ENCODE measurements at regions not wholly inside any gene's neighbourhood (a gene's known extent, or its start where the extent isn't known, plus 50 kb on each side); places are given as distances from the start of the nearest gene placed in this dataset.

DNA sequence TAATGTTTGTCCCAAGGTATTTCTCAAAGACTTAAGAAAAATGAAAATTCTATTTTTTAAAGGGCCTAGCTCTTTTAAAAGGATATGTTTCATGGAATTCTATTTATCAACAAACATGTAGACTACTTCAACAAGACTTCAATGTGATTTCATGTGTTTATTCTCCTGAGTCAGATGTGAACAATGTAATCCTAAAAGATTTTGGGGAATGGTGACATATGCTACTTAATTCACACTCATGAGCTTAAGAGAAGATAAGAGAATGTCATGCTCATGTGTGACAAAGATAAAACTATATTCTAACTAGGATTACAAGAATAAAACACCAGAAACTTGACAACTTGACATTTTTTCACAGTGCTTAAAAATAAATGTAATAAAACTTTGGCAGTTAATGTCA, 127.5 kb downstream of the TES start:
- Histone ChIP-seq H2BK15ac (ENCODE audit: low read depth, low read length) (no peak overlapping the region), H3K79me2 (ENCODE audit: insufficient read depth, low read length) (no peaks in the 10 kb centered on the region), H2AK5ac (ENCODE audit: insufficient read length, low read length) (no peak overlapping the region), H3K18ac (ENCODE audit: insufficient read length, low read depth, low read length) (no peak overlapping the region), H2AFZ (ENCODE audit: low read length) (no peak overlapping the region), H4K8ac (replicated peaks; ENCODE audit: insufficient read length, low read depth, low read length) (no peak overlapping the region), H2BK12ac (ENCODE audit: insufficient read length, low read depth, low read length) (no peak overlapping the region), H3K79me1 (ENCODE audit: insufficient read depth, low read depth, low read length, poor library complexity, severe bottlenecking) (no peaks in the 10 kb centered on the region), H3K23me2 (ENCODE audit: insufficient read length, low read depth, low read length, poor library complexity, severe bottlenecking) (no peaks in the 10 kb centered on the region), H2BK5ac (ENCODE audit: insufficient read length, low read length) (no peak overlapping the region), H3K4me1 (ENCODE audit: insufficient read depth, low read length) (no peaks in the 10 kb centered on the region), H3K27me3 (ENCODE audit: insufficient read depth, low read length) (no peaks in the 10 kb centered on the region), H3K4me2 (ENCODE audit: insufficient read depth, insufficient read length, low read length) (no peak overlapping the region), H3K14ac (ENCODE audit: insufficient read depth, low read length) (no peak overlapping the region), H2BK120ac (ENCODE audit: low read depth, low read length, poor library complexity, severe bottlenecking) (no peak overlapping the region), H3K56ac (ENCODE audit: insufficient read length, low read depth, low read length) (no peak overlapping the region), H3K23ac (ENCODE audit: insufficient read length, low read depth, low read length) (no peak overlapping the region), H4K91ac (ENCODE audit: insufficient read length, low read depth, low read length) (no peak overlapping the region), H4K20me1 (ENCODE audit: control insufficient read depth, insufficient read depth, insufficient read length) (no peaks in the 10 kb centered on the region), H3K9me3 (ENCODE audit: control insufficient read depth, low read depth, low read length) (no peaks in the 10 kb centered on the region), H3K9ac (ENCODE audit: extremely low read depth, insufficient read length, low read length) (no peak overlapping the region), H2BK20ac (ENCODE audit: low read depth, low read length, poor library complexity, severe bottlenecking) (no peak overlapping the region), H3T11ph (ENCODE audit: low read length) (no peak overlapping the region), H4K5ac (ENCODE audit: insufficient read length, low read depth, low read length) (no peak overlapping the region), H3K4ac (ENCODE audit: low read depth, low read length) (no peak overlapping the region), H3K27ac (ENCODE audit: insufficient read length, low read depth, low read length) (no peak overlapping the region)
- H3K9me3 Mint-ChIP-seq, result no peaks in the 10 kb centered on the region
- no peaks in the 10 kb centered on the region for H3K36me3 Mint-ChIP-seq (ENCODE audit: insufficient read depth in 1 of 3, low read depth in 3 of 3)
- TF ChIP-seq, protein P1, sequence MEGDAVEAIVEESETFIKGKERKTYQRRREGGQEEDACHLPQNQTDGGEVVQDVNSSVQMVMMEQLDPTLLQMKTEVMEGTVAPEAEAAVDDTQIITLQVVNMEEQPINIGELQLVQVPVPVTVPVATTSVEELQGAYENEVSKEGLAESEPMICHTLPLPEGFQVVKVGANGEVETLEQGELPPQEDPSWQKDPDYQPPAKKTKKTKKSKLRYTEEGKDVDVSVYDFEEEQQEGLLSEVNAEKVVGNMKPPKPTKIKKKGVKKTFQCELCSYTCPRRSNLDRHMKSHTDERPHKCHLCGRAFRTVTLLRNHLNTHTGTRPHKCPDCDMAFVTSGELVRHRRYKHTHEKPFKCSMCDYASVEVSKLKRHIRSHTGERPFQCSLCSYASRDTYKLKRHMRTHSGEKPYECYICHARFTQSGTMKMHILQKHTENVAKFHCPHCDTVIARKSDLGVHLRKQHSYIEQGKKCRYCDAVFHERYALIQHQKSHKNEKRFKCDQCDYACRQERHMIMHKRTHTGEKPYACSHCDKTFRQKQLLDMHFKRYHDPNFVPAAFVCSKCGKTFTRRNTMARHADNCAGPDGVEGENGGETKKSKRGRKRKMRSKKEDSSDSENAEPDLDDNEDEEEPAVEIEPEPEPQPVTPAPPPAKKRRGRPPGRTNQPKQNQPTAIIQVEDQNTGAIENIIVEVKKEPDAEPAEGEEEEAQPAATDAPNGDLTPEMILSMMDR (conservative IDR thresholded peaks at IDR 0.05), result no peak
- 0 out of 4 replicates have a peak, but pooled peaks cover 0 to 4% of the 10 kb centered on the region in 2 experiments for H3K4me1 Mint-ChIP-seq
- H3K27me3 Mint-ChIP-seq (ENCODE audit: low read depth), result no peaks in the 10 kb centered on the region
- H3K4me3 Mint-ChIP-seq, result no peak overlapping the region
- no peak overlapping the region for H3K27ac Mint-ChIP-seq
- DNase-seq, result no peak

All from H9 (cell line).